Endothelial cell of umbilical vein (primary cell): ENCODE measurements at regions not wholly inside any gene's neighbourhood (a gene's known extent, or its start where the extent isn't known, plus 50 kb on each side); places are given as distances from the start of the nearest gene placed in this dataset.

Experiments used
- BruUV-seq: library from RNA; stranded (reverse); fragments of 400-500 nt; replicated peaks from 2 replicates; lab custom pipeline; 2021; lab: Mats Ljungman, UMichigan
- CTCF ChIA-PET: fragments of 300-600, 350-600 bp; sonication (Branson Sonifier 250); formaldehyde crosslinking; loops from one replicate; lab custom pipeline; 2021; ENCODE audit warnings: antibody characterized with exemption, inconsistent platforms; lab: Charles Lee
- POLR2A ChIA-PET: fragments of 300-600, 350-600 bp; sonication (Branson Sonifier 250); formaldehyde crosslinking; loops from one replicate; lab custom pipeline; 2021; ENCODE audit warnings: antibody characterized with exemption, inconsistent platforms; lab: Charles Lee
- DNase-seq: peaks from one replicate; pipeline ENCODE4 v3.0.0-alpha.2; 2011; ENCODE audit warnings: low read depth, low spot score
- FAIRE-seq: peaks from 2 replicates; lab custom pipeline; 2011; peaks lifted over from hg19 to GRCh38; lab: Jason Lieb, UNC
- H2AFZ ChIP-seq: 2 replicates; pipeline ENCODE4 v1.6.0; 2012; ENCODE audit warnings: low read depth, low read length, control low read depth, inconsistent platforms
- H3K27ac ChIP-seq: 2 replicates; pipeline ENCODE4 v1.5.1; 2011; ENCODE audit warnings: low read depth, mild to moderate bottlenecking, control low read depth, low read length, moderate library complexity; ENCODE audit not compliant: insufficient read depth
- H3K27me3 ChIP-seq, 2 experiments: 2 replicates each; pipeline versions ENCODE4 v1.6.0 to v1.6.1; 2011; ENCODE audit warnings: low read length in 2 of 2, mixed read lengths in 1 of 2; ENCODE audit not compliant: control insufficient read depth in 2 of 2, insufficient read depth in 2 of 2
- H3K36me3 ChIP-seq, 2 experiments: 2 replicates in 1 of 2; 3 replicates in 1 of 2; pipeline ENCODE4 v1.5.1; 2011; ENCODE audit warnings: low read length in 2 of 2, mild to moderate bottlenecking in 1 of 2, moderate library complexity in 1 of 2; ENCODE audit not compliant: control insufficient read depth in 2 of 2, insufficient read depth in 2 of 2; ENCODE audit errors: extremely low read depth in 1 of 2
- H3K4me1 ChIP-seq: 3 replicates; pipeline ENCODE4 v1.5.1; 2011; ENCODE audit warnings: mild to moderate bottlenecking, low read length; ENCODE audit not compliant: control insufficient read depth, insufficient read depth; ENCODE audit errors: extremely low read depth
- H3K4me2 ChIP-seq: 2 replicates; pipeline ENCODE4 v1.6.1; 2011; ENCODE audit warnings: low read length, control low read depth, mixed read lengths; ENCODE audit not compliant: insufficient read depth
- H3K4me3 ChIP-seq, 3 experiments: fragments of 200-600 bp in 1 of 3; sonication (generic), shearing (Covaris generic) in 1 of 3; replicated peaks in 1 of 3; 2 replicates each; pipeline ENCODE4 v1.5.1; 2011 to 2016; ENCODE audit warnings: control low read depth in 3 of 3, low read length in 3 of 3, mild to moderate bottlenecking in 2 of 3, inconsistent platforms in 1 of 3, low read depth in 1 of 3, moderate library complexity in 1 of 3; ENCODE audit not compliant: insufficient read depth in 1 of 3
- H3K79me2 ChIP-seq: 2 replicates; pipeline ENCODE4 v1.6.0; 2012; ENCODE audit warnings: low read length, inconsistent platforms; ENCODE audit not compliant: control insufficient read depth, insufficient read depth
- H3K9ac ChIP-seq: replicated peaks from 2 replicates; pipeline ENCODE3; 2011; ENCODE audit warnings: low read length, control low read depth; ENCODE audit not compliant: insufficient read depth; ENCODE audit errors: extremely low read depth
- H3K9me1 ChIP-seq: replicated peaks from 3 replicates; pipeline ENCODE4 v1.6.0; 2011; ENCODE audit warnings: mild to moderate bottlenecking, low read length; ENCODE audit not compliant: control insufficient read depth, insufficient read depth; ENCODE audit errors: extremely low read depth
- H3K9me3 ChIP-seq: replicated peaks from 2 replicates; pipeline ENCODE4 v1.5.1; 2012; ENCODE audit warnings: low read length, inconsistent platforms; ENCODE audit not compliant: control insufficient read depth, insufficient read depth
- H4K20me1 ChIP-seq: replicated peaks from 2 replicates; pipeline ENCODE3; 2011; ENCODE audit warnings: mild to moderate bottlenecking, low read length; ENCODE audit not compliant: control insufficient read depth, insufficient read depth; ENCODE audit errors: extremely low read depth
- EZH2 ChIP-seq: IDR thresholded peaks from 2 replicates; pipeline ENCODE4 v1.6.1; 2012; ENCODE audit warnings: borderline replicate concordance, low read depth, mild to moderate bottlenecking, moderate library complexity, low read length, inconsistent platforms; ENCODE audit not compliant: severe bottlenecking
- FOS ChIP-seq: IDR thresholded peaks from 2 replicates; pipeline ENCODE4 v1.6.1; 2011; ENCODE audit warnings: mild to moderate bottlenecking, low read length, moderate library complexity, borderline replicate concordance; ENCODE audit not compliant: insufficient read depth
- GATA2 ChIP-seq: IDR thresholded peaks from 2 replicates; pipeline ENCODE4 v1.7.0; 2011; ENCODE audit warnings: low read depth, mild to moderate bottlenecking, moderate library complexity, mixed read lengths, low read length; ENCODE audit not compliant: insufficient read length, insufficient read depth
- JUN ChIP-seq: IDR thresholded peaks from 2 replicates; pipeline ENCODE4 v1.6.1; 2011; ENCODE audit warnings: borderline replicate concordance, low read depth; ENCODE audit not compliant: insufficient read length, insufficient read depth
- MYC ChIP-seq: IDR thresholded peaks from one replicate; pipeline ENCODE4 v1.6.1; 2011; ENCODE audit warnings: mild to moderate bottlenecking, low read depth, low read length
- POLR2A ChIP-seq: IDR thresholded peaks from 2 replicates; pipeline ENCODE4 v1.6.1; 2012; ENCODE audit warnings: low read depth, mild to moderate bottlenecking, control low read depth, low read length
- POLR2AphosphoS5 ChIP-seq: IDR thresholded peaks from 2 replicates; pipeline ENCODE4 v1.6.1; 2012; ENCODE audit warnings: low read depth, mild to moderate bottlenecking, control low read depth, low read length, moderate library complexity; ENCODE audit not compliant: insufficient read depth
- dilution Hi-C: fragments of 300-500 bp; cut with MboI; formaldehyde crosslinking; loops from one replicate; pipeline ENCODE4 v1.15.0; 2019; ENCODE audit warnings: low sequenced_read_pairs; ENCODE audit not compliant: extremely low pct_ligation_motif_present
- intact Hi-C: fragments of 100-400 bp; cut with micrococcal nuclease; formaldehyde crosslinking; loops from one replicate; pipeline ENCODE4 v1.10.0; 2022
- TF ChIP-seq, protein P1 (sequence below), 2 donors: IDR thresholded peaks; 1 replicate in 1 of 2; 2 replicates in 1 of 2; pipeline ENCODE4 v1.5.1; 2011; ENCODE audit warnings: low read length in 2 of 2, mild to moderate bottlenecking in 2 of 2, moderate library complexity in 2 of 2, control low read depth in 1 of 2, inconsistent platforms in 1 of 2, low read depth in 1 of 2; ENCODE audit not compliant: insufficient read depth in 1 of 2; ENCODE audit errors: extremely low read depth in 1 of 2
- TF ChIP-seq, protein P2 (sequence below): IDR thresholded peaks from 2 replicates; pipeline ENCODE4 v1.6.1; 2011; ENCODE audit not compliant: insufficient read depth, insufficient read length

DNA sequence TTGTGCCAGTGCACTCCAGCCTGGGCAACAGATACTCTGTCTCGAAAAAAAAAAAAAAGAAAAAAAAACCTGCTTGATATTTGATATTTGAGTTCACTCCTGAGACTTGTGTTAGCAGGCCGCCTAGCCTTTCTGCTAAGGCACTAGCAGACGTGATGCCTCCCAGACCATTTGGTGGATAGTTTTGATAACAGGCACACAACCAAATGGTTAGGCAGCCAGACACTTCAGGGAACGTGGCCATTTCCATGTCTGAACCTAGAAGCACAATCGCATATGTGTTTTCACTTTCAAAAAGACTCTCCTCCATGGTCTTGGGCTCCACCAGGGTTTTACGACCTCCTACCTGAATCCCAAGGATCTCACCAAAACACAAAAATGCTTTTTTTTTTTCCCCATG is 1319.5 kb downstream of the BRINP3 start:
- ChIA-PET POLR2A (no interaction called here), CTCF (no interaction called here)
- no peaks in the 10 kb centered on the region for H3K27me3 ChIP-seq
- no peak overlapping the region for H2AFZ ChIP-seq
- FAIRE-seq (peak; percentile 28), DNase-seq (no peak)
- H3K9me1 ChIP-seq = no peaks in the 10 kb centered on the region
- no peak overlapping the region for H3K4me3 ChIP-seq
- no peak overlapping the region for H3K9ac ChIP-seq
- dilution Hi-C loops (no loop called here), intact Hi-C loops (no loop called here)
- no peaks in the 10 kb centered on the region for H3K79me2 ChIP-seq
- H3K27ac ChIP-seq = no peak overlapping the region
- H4K20me1 ChIP-seq = no peaks in the 10 kb centered on the region
- no peak overlapping the region for H3K4me2 ChIP-seq
- no peak for TF ChIP-seq POLR2A
- TF ChIP-seq, protein P1, sequence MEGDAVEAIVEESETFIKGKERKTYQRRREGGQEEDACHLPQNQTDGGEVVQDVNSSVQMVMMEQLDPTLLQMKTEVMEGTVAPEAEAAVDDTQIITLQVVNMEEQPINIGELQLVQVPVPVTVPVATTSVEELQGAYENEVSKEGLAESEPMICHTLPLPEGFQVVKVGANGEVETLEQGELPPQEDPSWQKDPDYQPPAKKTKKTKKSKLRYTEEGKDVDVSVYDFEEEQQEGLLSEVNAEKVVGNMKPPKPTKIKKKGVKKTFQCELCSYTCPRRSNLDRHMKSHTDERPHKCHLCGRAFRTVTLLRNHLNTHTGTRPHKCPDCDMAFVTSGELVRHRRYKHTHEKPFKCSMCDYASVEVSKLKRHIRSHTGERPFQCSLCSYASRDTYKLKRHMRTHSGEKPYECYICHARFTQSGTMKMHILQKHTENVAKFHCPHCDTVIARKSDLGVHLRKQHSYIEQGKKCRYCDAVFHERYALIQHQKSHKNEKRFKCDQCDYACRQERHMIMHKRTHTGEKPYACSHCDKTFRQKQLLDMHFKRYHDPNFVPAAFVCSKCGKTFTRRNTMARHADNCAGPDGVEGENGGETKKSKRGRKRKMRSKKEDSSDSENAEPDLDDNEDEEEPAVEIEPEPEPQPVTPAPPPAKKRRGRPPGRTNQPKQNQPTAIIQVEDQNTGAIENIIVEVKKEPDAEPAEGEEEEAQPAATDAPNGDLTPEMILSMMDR (IDR thresholded peaks at IDR 0.05; ENCODE audit: extremely low read depth in 1 of 2, insufficient read depth in 1 of 2, low read depth in 1 of 2, low read length in 2 of 2) = no peak
- no peak for TF ChIP-seq GATA2
- no peak for TF ChIP-seq FOS
- no peak for TF ChIP-seq EZH2
- TF ChIP-seq JUN = no peak
- TF ChIP-seq MYC = no peak
- no peak for TF ChIP-seq POLR2AphosphoS5
- TF ChIP-seq, protein P2, sequence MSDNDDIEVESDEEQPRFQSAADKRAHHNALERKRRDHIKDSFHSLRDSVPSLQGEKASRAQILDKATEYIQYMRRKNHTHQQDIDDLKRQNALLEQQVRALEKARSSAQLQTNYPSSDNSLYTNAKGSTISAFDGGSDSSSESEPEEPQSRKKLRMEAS = no peak
- no peaks in the 10 kb centered on the region for H3K9me3 ChIP-seq
- no peaks in the 10 kb centered on the region for H3K36me3 ChIP-seq
- no TSS peak for BruUV-seq
- no peaks in the 10 kb centered on the region for H3K4me1 ChIP-seq
